ENCODE measurements at regions not wholly inside any gene's neighbourhood (a gene's known extent, or its start where the extent isn't known, plus 50 kb on each side); places are given as distances from the start of the nearest gene placed in this dataset.

DNA sequence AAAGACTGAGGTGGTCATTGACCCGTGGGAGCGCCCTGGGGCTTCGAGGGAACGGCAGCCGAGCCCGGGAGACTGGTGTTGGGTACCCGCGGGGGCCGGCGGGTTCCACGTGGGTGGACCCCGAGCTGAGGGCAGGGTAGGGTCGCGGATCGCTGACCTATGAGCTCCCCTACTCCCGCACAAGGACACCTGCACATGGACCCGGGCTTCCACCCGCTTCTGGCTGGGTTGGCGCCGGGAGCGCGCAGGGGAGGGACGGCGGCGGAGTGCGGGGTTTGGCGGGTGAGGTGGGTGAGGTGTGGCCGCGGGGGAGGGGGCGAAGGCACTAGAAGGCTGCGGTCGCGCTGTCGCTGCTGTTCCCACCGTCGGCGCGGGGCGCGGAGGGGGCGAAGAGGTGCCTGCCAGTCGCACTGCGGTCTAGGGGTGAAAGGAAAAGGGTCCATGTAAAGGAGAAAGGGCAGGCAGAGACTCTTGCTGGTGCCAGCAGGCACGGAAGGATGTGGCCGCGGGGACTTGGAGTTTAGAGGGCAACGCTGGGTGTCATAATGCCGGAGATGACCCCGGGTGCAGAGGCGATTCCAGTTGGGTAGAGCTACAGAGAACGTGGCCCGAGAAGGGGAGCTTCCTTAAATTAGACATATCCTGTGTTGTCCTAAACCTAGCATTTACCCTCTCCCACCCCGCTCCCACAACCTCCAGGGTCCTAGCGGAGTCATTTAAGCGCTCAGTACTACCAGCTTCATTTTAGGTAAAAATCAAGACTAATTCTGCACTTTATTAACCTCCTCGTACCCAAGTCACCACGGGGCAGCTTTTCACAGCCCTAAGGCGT is 245.9 kb upstream of the TOPAZ1 start:
- TF ChIP-seq, protein P1, sequence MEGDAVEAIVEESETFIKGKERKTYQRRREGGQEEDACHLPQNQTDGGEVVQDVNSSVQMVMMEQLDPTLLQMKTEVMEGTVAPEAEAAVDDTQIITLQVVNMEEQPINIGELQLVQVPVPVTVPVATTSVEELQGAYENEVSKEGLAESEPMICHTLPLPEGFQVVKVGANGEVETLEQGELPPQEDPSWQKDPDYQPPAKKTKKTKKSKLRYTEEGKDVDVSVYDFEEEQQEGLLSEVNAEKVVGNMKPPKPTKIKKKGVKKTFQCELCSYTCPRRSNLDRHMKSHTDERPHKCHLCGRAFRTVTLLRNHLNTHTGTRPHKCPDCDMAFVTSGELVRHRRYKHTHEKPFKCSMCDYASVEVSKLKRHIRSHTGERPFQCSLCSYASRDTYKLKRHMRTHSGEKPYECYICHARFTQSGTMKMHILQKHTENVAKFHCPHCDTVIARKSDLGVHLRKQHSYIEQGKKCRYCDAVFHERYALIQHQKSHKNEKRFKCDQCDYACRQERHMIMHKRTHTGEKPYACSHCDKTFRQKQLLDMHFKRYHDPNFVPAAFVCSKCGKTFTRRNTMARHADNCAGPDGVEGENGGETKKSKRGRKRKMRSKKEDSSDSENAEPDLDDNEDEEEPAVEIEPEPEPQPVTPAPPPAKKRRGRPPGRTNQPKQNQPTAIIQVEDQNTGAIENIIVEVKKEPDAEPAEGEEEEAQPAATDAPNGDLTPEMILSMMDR (conservative IDR thresholded peaks at IDR 0.05; ENCODE audit: low read length), result no peak
- TF ChIP-seq EZH2phosphoT487 (IDR thresholded peaks at IDR 0.05; ENCODE audit: borderline replicate concordance), result no peak

Measured in Loucy (cell line).